Activated CD4-positive, CD25-positive, alpha-beta regulatory T cell (primary cell): ENCODE measurements at regions not wholly inside any gene's neighbourhood (a gene's known extent, or its start where the extent isn't known, plus 50 kb on each side); places are given as distances from the start of the nearest gene placed in this dataset.

Experiments used
- DNase-seq, 4 experiments: peaks; one replicate each; lab custom pipeline; 2025; lab: John Stamatoyannopoulos, UW

GRCh38 chr12:60251091-60251490 is 655.3 kb downstream of the SLC16A7 start:
- DNase-seq: no peak

GRCh38 chr12:60252359-60253096 is 656.7 kb downstream of the SLC16A7 start:
- no peak for DNase-seq

- DNase-seq: no peak
Measured at GRCh38 chr12:60255044-60255443, 659.2 kb downstream of the SLC16A7 start.

- DNase-seq: no peak
Measured at GRCh38 chr12:60257063-60257462, 661.2 kb downstream of the SLC16A7 start.

GRCh38 chr12:60259225-60259624 is 663.4 kb downstream of the SLC16A7 start:
- no peak for DNase-seq

GRCh38 chr12:60262378-60262777 is 666.5 kb downstream of the SLC16A7 start:
- DNase-seq: no peak

GRCh38 chr12:60263161-60263560 is 667.3 kb downstream of the SLC16A7 start:
- DNase-seq: no peak

GRCh38 chr12:60263836-60264493 is 668.1 kb downstream of the SLC16A7 start:
- no peak for DNase-seq

- DNase-seq: no peak
Measured at GRCh38 chr12:60265741-60266140, 669.9 kb downstream of the SLC16A7 start.

GRCh38 chr12:60266381-60266852 is 670.6 kb downstream of the SLC16A7 start:
- DNase-seq: no peak

GRCh38 chr12:60269611-60270269 is 673.9 kb downstream of the SLC16A7 start:
- DNase-seq: no peak

GRCh38 chr12:60271816-60272215 is 676.0 kb downstream of the SLC16A7 start:
- DNase-seq: no peak

GRCh38 chr12:60278209-60278608 is 682.4 kb downstream of the SLC16A7 start:
- DNase-seq: no peak

GRCh38 chr12:60279221-60279620 is 683.4 kb downstream of the SLC16A7 start:
- DNase-seq: no peak

GRCh38 chr12:60281522-60281921 is 685.7 kb downstream of the SLC16A7 start:
- no peak for DNase-seq

GRCh38 chr12:60290532-60290931 is 694.7 kb downstream of the SLC16A7 start:
- DNase-seq: no peak

GRCh38 chr12:60308366-60308991 is 712.6 kb downstream of the SLC16A7 start:
- no peak for DNase-seq

- no peak for DNase-seq
Measured at GRCh38 chr12:60311940-60312339, 716.1 kb downstream of the SLC16A7 start.

- no peak for DNase-seq
Measured at GRCh38 chr12:60317361-60317760, 721.5 kb downstream of the SLC16A7 start.

GRCh38 chr12:60324746-60325145 is 728.9 kb downstream of the SLC16A7 start:
- no peak for DNase-seq

- no peak for DNase-seq
Measured at GRCh38 chr12:60333461-60333860, 737.6 kb downstream of the SLC16A7 start.

- DNase-seq: no peak
Measured at GRCh38 chr12:60335745-60336144, 739.9 kb downstream of the SLC16A7 start.
